H1 (cell line): ENCODE measurements at regions not wholly inside any gene's neighbourhood (a gene's known extent, or its start where the extent isn't known, plus 50 kb on each side); places are given as distances from the start of the nearest gene placed in this dataset.

ENCODE experiments used
- CTCF ChIA-PET: fragments of 300-600 bp; sonication (Branson Sonifier 250); formaldehyde crosslinking; loops from one replicate; lab custom pipeline; 2021; ENCODE audit not compliant: partially characterized antibody; lab: Charles Lee
- POLR2A ChIA-PET: fragments of 300-600 bp; sonication (Branson Sonifier 250); formaldehyde crosslinking; loops from one replicate; lab custom pipeline; 2021; ENCODE audit warnings: inconsistent platforms; ENCODE audit not compliant: partially characterized antibody; lab: Charles Lee
- DNase-seq, 2 experiments: peaks; one replicate each; pipeline versions ENCODE4 v3.0.0 to v3.0.0-alpha.2; 2010 to 2022; ENCODE audit warnings: low spot score in 2 of 2, low read depth in 1 of 2, mixed read lengths in 1 of 2
- FAIRE-seq: peaks from 2 replicates; lab custom pipeline; 2011; peaks lifted over from hg19 to GRCh38; lab: Jason Lieb, UNC
- H2AFZ ChIP-seq: 2 replicates; pipeline ENCODE4 v1.8.1; 2012; ENCODE audit warnings: low read length, inconsistent platforms
- H2AK5ac ChIP-seq: 2 replicates; pipeline ENCODE4 v1.6.1; 2013; ENCODE audit warnings: low read depth, low read length
- H2BK120ac ChIP-seq: replicated peaks from 2 replicates; pipeline ENCODE3; 2013; ENCODE audit warnings: low read depth, low read length, inconsistent platforms
- H2BK12ac ChIP-seq: 2 replicates; pipeline ENCODE4 v1.6.1; 2013; ENCODE audit warnings: low read depth, low read length
- H2BK15ac ChIP-seq: 2 replicates; pipeline ENCODE4 v1.6.1; 2013; ENCODE audit warnings: low read length
- H2BK20ac ChIP-seq: 2 replicates; pipeline ENCODE4 v1.6.1; 2013; ENCODE audit warnings: low read length
- H2BK5ac ChIP-seq: 2 replicates; pipeline ENCODE4 v1.6.1; 2013; ENCODE audit warnings: low read depth, low read length
- H3K14ac ChIP-seq: 2 replicates; pipeline ENCODE4 v1.6.1; 2013; ENCODE audit warnings: inconsistent platforms; ENCODE audit not compliant: insufficient read length
- H3K18ac ChIP-seq: 2 replicates; pipeline ENCODE4 v1.6.1; 2013; ENCODE audit warnings: low read length; ENCODE audit errors: extremely low read depth
- H3K23ac ChIP-seq: 2 replicates; pipeline ENCODE4 v1.6.1; 2013; ENCODE audit warnings: inconsistent platforms; ENCODE audit not compliant: insufficient read length
- H3K23me2 ChIP-seq: 2 replicates; pipeline ENCODE4 v1.6.1; 2013; ENCODE audit warnings: low read depth, low read length
- H3K27ac ChIP-seq: 2 replicates; pipeline ENCODE4 v1.6.1; 2011; ENCODE audit warnings: low read depth, low read length, inconsistent platforms
- H3K27me3 ChIP-seq, 4 experiments: replicated peaks in 1 of 4; 1 replicate in 1 of 4; 2 replicates in 3 of 4; pipeline versions ENCODE4 v1.6.1 to v1.8.1; 2011 to 2013; ENCODE audit warnings: low read length in 3 of 4, mild to moderate bottlenecking in 3 of 4, inconsistent platforms in 2 of 4, mixed read lengths in 2 of 4, moderate library complexity in 1 of 4; ENCODE audit not compliant: control insufficient read depth in 3 of 4, insufficient read depth in 3 of 4; ENCODE audit errors: extremely low read depth in 1 of 4
- H3K36me3 ChIP-seq, 4 experiments: 2 replicates each; pipeline versions ENCODE4 v1.6.1 to v1.8.1; 2011 to 2013; ENCODE audit warnings: mild to moderate bottlenecking in 4 of 4, low read length in 3 of 4, moderate library complexity in 2 of 4, control low read depth in 1 of 4, inconsistent platforms in 1 of 4; ENCODE audit not compliant: insufficient read depth in 4 of 4, control insufficient read depth in 2 of 4
- H3K4ac ChIP-seq: replicated peaks from 2 replicates; pipeline ENCODE3; 2013; ENCODE audit warnings: low read length, low read depth, mixed read lengths, inconsistent platforms; ENCODE audit not compliant: insufficient read length
- H3K4me1 ChIP-seq, 4 experiments: replicated peaks in 1 of 4; 1 replicate in 1 of 4; 2 replicates in 3 of 4; pipeline versions ENCODE4 v1.6.1 to v1.8.1; 2011 to 2013; ENCODE audit warnings: low read length in 3 of 4, inconsistent platforms in 2 of 4, mixed read lengths in 1 of 4; ENCODE audit not compliant: insufficient read depth in 4 of 4, control insufficient read depth in 3 of 4
- H3K4me2 ChIP-seq, 2 experiments: 2 replicates each; pipeline versions ENCODE4 v1.6.1 to v1.8.1; 2011 to 2013; ENCODE audit warnings: low read depth in 2 of 2, low read length in 2 of 2, control low read depth in 1 of 2, inconsistent platforms in 1 of 2, mild to moderate bottlenecking in 1 of 2; ENCODE audit not compliant: insufficient read depth in 1 of 2
- H3K4me3 ChIP-seq, 4 experiments: fragments of 200-600, 300-600 bp in 1 of 4; sonication (generic), shearing (Covaris generic), sonication (Bioruptor Twin) in 1 of 4; 2 replicates each; pipeline versions ENCODE4 v1.5.1 to v1.8.1; 2011 to 2016; ENCODE audit warnings: low read length in 4 of 4, low read depth in 3 of 4, control low read depth in 2 of 4, inconsistent platforms in 2 of 4, mild to moderate bottlenecking in 2 of 4, mixed read lengths in 1 of 4, moderate library complexity in 1 of 4; ENCODE audit not compliant: insufficient read depth in 2 of 4; ENCODE audit errors: extremely low read depth in 1 of 4
- H3K56ac ChIP-seq: replicated peaks from 2 replicates; pipeline ENCODE3; 2013; ENCODE audit warnings: low read depth, mild to moderate bottlenecking, mixed read lengths, low read length, inconsistent platforms; ENCODE audit not compliant: insufficient read length
- H3K79me1 ChIP-seq: 2 replicates; pipeline ENCODE4 v1.6.1; 2013; ENCODE audit warnings: low read depth, low read length, control low read depth
- H3K79me2 ChIP-seq, 2 experiments: 2 replicates each; pipeline versions ENCODE4 v1.6.1 to v1.8.1; 2012 to 2013; ENCODE audit warnings: low read length in 2 of 2, mild to moderate bottlenecking in 2 of 2, inconsistent platforms in 1 of 2; ENCODE audit not compliant: insufficient read depth in 2 of 2, control insufficient read depth in 1 of 2
- H3K9ac ChIP-seq, 4 experiments: replicated peaks in 1 of 4; 1 replicate in 1 of 4; 2 replicates in 3 of 4; pipeline versions ENCODE4 v1.6.1 to v1.8.1; 2011 to 2013; ENCODE audit warnings: low read depth in 3 of 4, low read length in 3 of 4, control low read depth in 2 of 4, mild to moderate bottlenecking in 2 of 4, moderate library complexity in 2 of 4, inconsistent platforms in 1 of 4; ENCODE audit errors: extremely low read depth in 1 of 4
- H3K9me3 ChIP-seq, 2 experiments: 2 replicates each; pipeline versions ENCODE4 v1.6.1 to v1.8.1; 2012 to 2013; ENCODE audit warnings: mild to moderate bottlenecking in 2 of 2, moderate library complexity in 2 of 2, control low read depth in 1 of 2, inconsistent platforms in 1 of 2, low read depth in 1 of 2, low read length in 1 of 2, mixed read lengths in 1 of 2; ENCODE audit not compliant: insufficient read depth in 2 of 2
- H4K20me1 ChIP-seq, 2 experiments: replicated peaks in 1 of 2; 2 replicates each; pipeline versions ENCODE3 to v1.8.1; 2011 to 2013; ENCODE audit warnings: inconsistent platforms in 2 of 2, low read length in 2 of 2, mild to moderate bottlenecking in 1 of 2; ENCODE audit not compliant: insufficient read depth in 2 of 2, control insufficient read depth in 1 of 2
- H4K5ac ChIP-seq: 2 replicates; pipeline ENCODE4 v1.6.1; 2013; ENCODE audit warnings: low read length, low read depth, mixed read lengths, inconsistent platforms; ENCODE audit not compliant: insufficient read length
- H4K8ac ChIP-seq: 2 replicates; pipeline ENCODE4 v1.8.0; 2013; ENCODE audit warnings: mild to moderate bottlenecking, moderate library complexity, low read length, inconsistent platforms; ENCODE audit not compliant: insufficient read depth; ENCODE audit errors: extremely low read depth
- H4K91ac ChIP-seq: replicated peaks from 2 replicates; pipeline ENCODE3; 2013; ENCODE audit warnings: low read length, mixed read lengths, inconsistent platforms; ENCODE audit not compliant: insufficient read length
- HDAC6 ChIP-seq: IDR thresholded peaks from one replicate; pipeline ENCODE4 v1.7.1; 2012; ENCODE audit warnings: low read depth, mild to moderate bottlenecking, inconsistent platforms, low read length, moderate library complexity
- WGBS, 2 experiments: shearing (Covaris generic) in 1 of 2; methylation state at CpG; one replicate each; pipeline versions ENCODE4 v1.1.6 to v1.1.7; 2013 to 2015; ENCODE audit warnings: low lambda C conversion rate in 2 of 2, mixed read lengths in 2 of 2, inconsistent platforms in 1 of 2, low coverage in 1 of 2, missing lambda C conversion rate in 1 of 2; ENCODE audit not compliant: insufficient replicate concordance in 2 of 2, insufficient coverage in 1 of 2, insufficient read length in 1 of 2; ENCODE audit errors: extremely low coverage in 1 of 2, missing lambda C conversion rate in 1 of 2; 5-methylcytosine and 5-hydroxymethylcytosine counted together
- TF ChIP-seq, protein P1 (sequence below): IDR thresholded peaks from 2 replicates; pipeline ENCODE4 v1.6.1; 2012; ENCODE audit warnings: low read length, inconsistent platforms

DNA sequence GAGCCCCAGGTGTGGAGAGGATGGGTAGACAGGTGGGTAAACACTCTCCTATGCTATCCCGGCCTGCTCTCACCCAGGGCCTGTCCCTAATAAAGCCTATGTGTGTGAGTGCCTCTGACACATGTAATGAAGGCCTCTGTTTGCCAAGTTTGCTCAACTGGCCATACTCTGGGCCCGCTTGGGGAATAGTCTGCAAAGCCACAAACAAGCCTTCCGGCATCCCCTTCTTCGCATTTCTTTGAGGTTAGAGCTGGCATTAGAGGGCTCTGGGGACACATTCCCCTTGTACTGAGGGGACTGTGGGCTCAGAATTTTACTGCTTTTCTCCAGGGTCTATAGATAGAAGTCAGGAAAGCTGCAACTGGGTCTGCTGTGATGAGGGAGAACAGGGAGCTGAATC lies 240.5 kb downstream of the C12orf75 start:
- POLR2A ChIA-PET: interaction anchor here (1.5 kb wide), 1 partner anchor 8 kb away, joined by 3 read pairs; no protein-coding TSS in a partner anchor

More for the DNA sequence above, 240.5 kb downstream of the C12orf75 start:
- Histone ChIP-seq H2AFZ (no peak overlapping the region), H3K56ac (no peak overlapping the region), H3K4ac (no peak overlapping the region), H3K36me3 (no peaks in the 10 kb centered on the region), H3K14ac (no peak overlapping the region), H3K27me3 (no peaks in the 10 kb centered on the region), H3K4me3 (no peak overlapping the region), H3K79me2 (no peaks in the 10 kb centered on the region), H3K9me3 (no peaks in the 10 kb centered on the region), H4K20me1 (no peaks in the 10 kb centered on the region), H3K4me2 (no peak overlapping the region), H2BK15ac (no peak overlapping the region), H2BK12ac (no peak overlapping the region), H3K23me2 (no peaks in the 10 kb centered on the region)
- DNase-seq: no peak
- WGBS, 2 experiments: 90% methylated on average over 4 of the region's 4 CpGs; no CpG with 5 or more reads in 1 of the 2 experiments
- TF ChIP-seq, protein P1, sequence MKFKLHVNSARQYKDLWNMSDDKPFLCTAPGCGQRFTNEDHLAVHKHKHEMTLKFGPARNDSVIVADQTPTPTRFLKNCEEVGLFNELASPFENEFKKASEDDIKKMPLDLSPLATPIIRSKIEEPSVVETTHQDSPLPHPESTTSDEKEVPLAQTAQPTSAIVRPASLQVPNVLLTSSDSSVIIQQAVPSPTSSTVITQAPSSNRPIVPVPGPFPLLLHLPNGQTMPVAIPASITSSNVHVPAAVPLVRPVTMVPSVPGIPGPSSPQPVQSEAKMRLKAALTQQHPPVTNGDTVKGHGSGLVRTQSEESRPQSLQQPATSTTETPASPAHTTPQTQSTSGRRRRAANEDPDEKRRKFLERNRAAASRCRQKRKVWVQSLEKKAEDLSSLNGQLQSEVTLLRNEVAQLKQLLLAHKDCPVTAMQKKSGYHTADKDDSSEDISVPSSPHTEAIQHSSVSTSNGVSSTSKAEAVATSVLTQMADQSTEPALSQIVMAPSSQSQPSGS: no peak
- no peak for TF ChIP-seq HDAC6
- TF ChIP-seq, all 59 proteins: peak for 0
- Histone ChIP-seq H4K8ac (no peak overlapping the region), H3K23ac (no peak overlapping the region), H3K79me1 (no peaks in the 10 kb centered on the region), H3K9ac (no peak overlapping the region), H3K27ac (no peak overlapping the region), H2BK120ac (no peak overlapping the region), H2BK20ac (no peak overlapping the region), H2BK5ac (no peak overlapping the region), H3K4me1 (no peaks in the 10 kb centered on the region), H4K91ac (no peak overlapping the region), H4K5ac (no peak overlapping the region), H2AK5ac (no peak overlapping the region), H3K18ac (no peak overlapping the region)
- CTCF ChIA-PET: interaction anchor here (0.7 kb wide), 1 partner anchor 59 kb away, joined by 3 read pairs; no protein-coding TSS in a partner anchor
- FAIRE-seq: no peak
